Heart right ventricle (tissue), 16 donors: ENCODE measurements at regions not wholly inside any gene's neighbourhood (a gene's known extent, or its start where the extent isn't known, plus 50 kb on each side); places are given as distances from the start of the nearest gene placed in this dataset.

Experiments
- ATAC-seq, 8 donors: fragments of 200-7000 bp; cut with Tn5 transposase; one replicate each; pipeline ENCODE4 v1.9.1; 2020; ENCODE audit warnings: mild to moderate bottlenecking in 8 of 8, moderate library complexity in 8 of 8, moderate number of reproducible peaks in 1 of 8
- DNase-seq, 2 donors: peaks; one replicate each; pipeline ENCODE4 v3.0.0-alpha.2; 2020
- H3K27ac ChIP-seq, 10 donors: fragments of 200-600 bp; sonication (generic) in 2 of 10; one replicate each; pipeline versions ENCODE4 v1.5.0 to v1.8.0; 2020 to 2022; ENCODE audit warnings: mild to moderate bottlenecking in 3 of 10
- H3K27me3 ChIP-seq, 7 donors: fragments of 200-600 bp; one replicate each; pipeline ENCODE4 v1.8.0; 2021 to 2022; ENCODE audit warnings: mild to moderate bottlenecking in 2 of 7
- H3K36me3 ChIP-seq, 9 donors: fragments of 200-600 bp; sonication (generic) in 1 of 9; one replicate each; pipeline versions ENCODE4 v1.5.0 to v1.8.0; 2020 to 2022; ENCODE audit warnings: mild to moderate bottlenecking in 2 of 9
- H3K4me1 ChIP-seq, 9 donors: fragments of 200-600 bp; sonication (generic) in 1 of 9; one replicate each; pipeline versions ENCODE4 v1.5.0 to v1.8.0; 2020 to 2022; ENCODE audit warnings: mild to moderate bottlenecking in 4 of 9
- H3K4me3 ChIP-seq, 10 donors: fragments of 200-600 bp; sonication (generic) in 2 of 10; one replicate each; pipeline versions ENCODE4 v1.5.0 to v1.8.0; 2020 to 2022; ENCODE audit warnings: mild to moderate bottlenecking in 7 of 10, moderate library complexity in 2 of 10
- H3K9me3 ChIP-seq, 11 donors: fragments of 200-600 bp in 10 of 11; sonication (generic) in 2 of 11; one replicate each; pipeline versions ENCODE4 v1.5.0 to v1.8.0; 2013 to 2022; ENCODE audit warnings: mild to moderate bottlenecking in 2 of 11, control low read depth in 1 of 11, moderate library complexity in 1 of 11
- WGBS, 2 donors: extraction: QIAGEN DNeasy Blood & Tissue Kit; methylation state at CpG; one replicate each; pipeline ENCODE4 v1.1.7; 2013; ENCODE audit warnings: inconsistent platforms in 1 of 2; 5-methylcytosine and 5-hydroxymethylcytosine counted together
- intact Hi-C, 10 donors: fragments of 100-400 bp; cut with DNase I; formaldehyde crosslinking; loops; one replicate each; pipeline versions ENCODE4 v1.11.1 to v1.14.2; 2022
- TF ChIP-seq, protein P1 (sequence below), 9 donors: fragments of 200-600 bp; sonication (generic) in 2 of 9; IDR thresholded peaks; one replicate each; pipeline versions ENCODE4 v1.5.0 to v1.8.0; 2021 to 2022; ENCODE audit warnings: antibody characterized with exemption in 9 of 9, mild to moderate bottlenecking in 5 of 9, moderate library complexity in 1 of 9
- donor health status: Arrhythmogenic right ventricular cardiomyopathy.
- donor health status: ischemic (EF 13 %, LVEDD 7.1; RV severe dilation, severe dysfunction).
- donor health status: healthy with polysubstance abuse.
- donor health status: DM: no; HTN: yes; CAD: no.
- donor health status: DM: no; HTN: no; CAD: no.
- donor health status: ischemic (EF 25% LVEDD 6.9; RV normal size, moderate dysfunction).
- donor health status: ischemic (EF 25% LVEDD 5.7; RV mildly dilated, moderate dysfunction).
- donor health status: healthy.
- donor health status: DM: yes; HTN: yes; CAD: no.
- donor health status: Ischemic cardiomyopathy.
- donor health status: ischemic (EF 35%, LVEDD 5.7; RV mildly dilated, moderate dysfunction).
- donor health status: nonischemic (EF 11% LVEDD 7.7; RV severe dilation, severe dysfunction).
- donor health status: DM: yes; HTN: yes; CAD: no.
- donor health status: PGD.
- donor health status: ischemic (EF 29% LVEDD 5.4; RV normal size, mild dysfunction).
- donor health status: nonischemic (EF 23%, LVEDD 6.1; RV moderate dilation, normal function).

DNA sequence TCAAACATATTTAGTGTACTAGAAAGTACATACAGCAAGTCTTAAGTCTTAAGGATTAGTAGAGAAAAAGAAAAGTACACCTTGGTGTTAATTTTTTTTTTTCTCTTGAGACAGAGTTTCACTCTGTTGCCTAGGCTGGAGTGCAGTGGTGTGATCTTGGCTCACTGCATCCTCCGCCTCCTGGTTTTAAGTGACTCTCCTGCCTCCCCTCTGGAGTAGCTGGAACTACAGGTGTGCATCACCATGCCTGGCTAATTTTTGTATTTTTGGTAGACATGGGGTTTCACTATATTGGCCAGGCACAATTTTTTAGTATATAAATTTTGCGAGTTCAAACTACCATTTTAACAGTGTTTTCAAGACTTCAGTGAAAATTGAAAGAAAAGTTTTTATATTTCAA is 1941.1 kb upstream of the CDH6 start:
- no peaks in the 10 kb centered on the region for H3K4me1 ChIP-seq
- intact Hi-C loops: no loop called here

GRCh38 chr5:29247346-29248028 is 1946.0 kb upstream of the CDH6 start:
- DNase-seq: no peak
- Histone ChIP-seq H3K9me3 (peaks cover 0 to 10% (median 0%) of the 10 kb centered on the region in 11 donors), H3K27me3 (no peaks in the 10 kb centered on the region), H3K4me1 (no peaks in the 10 kb centered on the region), H3K4me3 (no peak overlapping the region), H3K36me3 (no peaks in the 10 kb centered on the region), H3K27ac (no peak overlapping the region)
- WGBS, 2 donors: 36 to 45% methylated on average over 2 of the region's 2 CpGs
- no peak for ATAC-seq
- intact Hi-C loops: no loop called here
- TF ChIP-seq, protein P1, sequence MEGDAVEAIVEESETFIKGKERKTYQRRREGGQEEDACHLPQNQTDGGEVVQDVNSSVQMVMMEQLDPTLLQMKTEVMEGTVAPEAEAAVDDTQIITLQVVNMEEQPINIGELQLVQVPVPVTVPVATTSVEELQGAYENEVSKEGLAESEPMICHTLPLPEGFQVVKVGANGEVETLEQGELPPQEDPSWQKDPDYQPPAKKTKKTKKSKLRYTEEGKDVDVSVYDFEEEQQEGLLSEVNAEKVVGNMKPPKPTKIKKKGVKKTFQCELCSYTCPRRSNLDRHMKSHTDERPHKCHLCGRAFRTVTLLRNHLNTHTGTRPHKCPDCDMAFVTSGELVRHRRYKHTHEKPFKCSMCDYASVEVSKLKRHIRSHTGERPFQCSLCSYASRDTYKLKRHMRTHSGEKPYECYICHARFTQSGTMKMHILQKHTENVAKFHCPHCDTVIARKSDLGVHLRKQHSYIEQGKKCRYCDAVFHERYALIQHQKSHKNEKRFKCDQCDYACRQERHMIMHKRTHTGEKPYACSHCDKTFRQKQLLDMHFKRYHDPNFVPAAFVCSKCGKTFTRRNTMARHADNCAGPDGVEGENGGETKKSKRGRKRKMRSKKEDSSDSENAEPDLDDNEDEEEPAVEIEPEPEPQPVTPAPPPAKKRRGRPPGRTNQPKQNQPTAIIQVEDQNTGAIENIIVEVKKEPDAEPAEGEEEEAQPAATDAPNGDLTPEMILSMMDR (IDR thresholded peaks at IDR 0.05): no peak

More for the DNA sequence above, 1941.1 kb upstream of the CDH6 start:
- WGBS, 2 donors: 75 to 79% methylated on average over 2 of the region's 2 CpGs
- no peaks in the 10 kb centered on the region for H3K36me3 ChIP-seq
- DNase-seq (no peak), ATAC-seq (no peak)
- TF ChIP-seq, protein P1 (IDR thresholded peaks at IDR 0.05): no peak
- H3K4me3 ChIP-seq: no peak overlapping the region
- H3K9me3 ChIP-seq: peaks cover 0 to 5% (median 0%) of the 10 kb centered on the region in 11 donors
- H3K27ac ChIP-seq: no peak overlapping the region
- no peaks in the 10 kb centered on the region for H3K27me3 ChIP-seq

GRCh38 chr5:29240379-29240778 is 1953.1 kb upstream of the CDH6 start:
- no peak for ATAC-seq
- Histone ChIP-seq H3K4me3 (no peak overlapping the region), H3K9me3 (peaks cover 0 to 5% (median 0%) of the 10 kb centered on the region in 11 donors), H3K4me1 (no peaks in the 10 kb centered on the region), H3K27me3 (no peaks in the 10 kb centered on the region), H3K36me3 (no peaks in the 10 kb centered on the region), H3K27ac (no peak overlapping the region)
- WGBS, 2 donors: 88% methylated on average over 1 of the region's 1 CpG
- DNase-seq: no peak
- intact Hi-C loops: no loop called here
- TF ChIP-seq, protein P1 (IDR thresholded peaks at IDR 0.05): no peak

DNA sequence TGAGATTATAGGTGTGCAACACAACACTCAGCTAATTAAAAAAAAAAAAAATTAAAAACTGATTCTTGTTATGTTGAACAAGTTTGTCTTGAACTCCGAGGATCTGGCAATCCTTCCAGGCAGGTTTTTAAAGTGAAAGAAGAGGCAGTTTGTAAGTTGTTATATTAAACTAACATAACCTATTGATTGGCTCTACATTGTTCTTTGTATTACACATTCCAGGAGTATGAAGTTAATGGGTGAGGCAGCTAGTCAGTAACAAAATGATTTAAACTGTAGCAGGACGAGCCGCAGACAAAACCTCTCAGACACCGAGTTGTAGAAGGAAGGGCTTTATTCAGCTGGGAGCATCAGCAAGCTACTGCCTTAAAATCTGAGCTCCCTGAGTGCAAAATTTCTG is 1953.9 kb upstream of the CDH6 start:
- H3K27ac ChIP-seq: no peak overlapping the region
- ATAC-seq (no peak), DNase-seq (no peak)
- H3K27me3 ChIP-seq: no peaks in the 10 kb centered on the region
- intact Hi-C loops: no loop called here
- peaks cover 0 to 5% (median 0%) of the 10 kb centered on the region in 11 donors for H3K9me3 ChIP-seq
- H3K4me1 ChIP-seq: no peaks in the 10 kb centered on the region
- no peaks in the 10 kb centered on the region for H3K36me3 ChIP-seq
- TF ChIP-seq, protein P1 (IDR thresholded peaks at IDR 0.05): no peak
- WGBS, 2 donors: 85 to 91% methylated on average over 4 of the region's 4 CpGs
- H3K4me3 ChIP-seq: no peak overlapping the region
